GM18520 (cell line): ENCODE measurements at regions not wholly inside any gene's neighbourhood (a gene's known extent, or its start where the extent isn't known, plus 50 kb on each side); places are given as distances from the start of the nearest gene placed in this dataset.

Experiments
- ATAC-seq: cut with Tn5 transposase; IDR thresholded peaks from one replicate; pipeline ENCODE4 v1.9.1; 2021; ENCODE audit not compliant: unreplicated experiment

- ATAC-seq = no peak
These were observed 596.1 kb downstream of the QKI start for GRCh38 chr6:164010441-164011103.

GRCh38 chr6:164008902-164009301, 594.4 kb downstream of the QKI start:
- no peak for ATAC-seq

- no peak for ATAC-seq
These were observed 593.4 kb downstream of the QKI start for GRCh38 chr6:164007881-164008280.

GRCh38 chr6:164006459-164006858, 591.9 kb downstream of the QKI start:
- no peak for ATAC-seq

GRCh38 chr6:164005004-164005711, 590.6 kb downstream of the QKI start:
- no peak for ATAC-seq

GRCh38 chr6:164000276-164000675, 585.8 kb downstream of the QKI start:
- no peak for ATAC-seq

- no peak for ATAC-seq
These were observed 585.1 kb downstream of the QKI start for GRCh38 chr6:163999475-164000125.

- ATAC-seq = no peak
These were observed 584.0 kb downstream of the QKI start for GRCh38 chr6:163998496-163998895.

- no peak for ATAC-seq
These were observed 582.0 kb downstream of the QKI start for GRCh38 chr6:163996491-163996890.

- ATAC-seq = no peak
These were observed 580.0 kb downstream of the QKI start for GRCh38 chr6:163994566-163994965.

- ATAC-seq = no peak
These were observed 578.2 kb downstream of the QKI start for GRCh38 chr6:163992701-163993100.

- no peak for ATAC-seq
These were observed 577.5 kb downstream of the QKI start for GRCh38 chr6:163992056-163992455.

- no peak for ATAC-seq
These were observed 576.8 kb downstream of the QKI start for GRCh38 chr6:163991321-163991720.

GRCh38 chr6:163986313-163986712, 571.8 kb downstream of the QKI start:
- no peak for ATAC-seq

- no peak for ATAC-seq
These were observed 571.2 kb downstream of the QKI start for GRCh38 chr6:163985710-163986109.

- no peak for ATAC-seq
These were observed 570.5 kb downstream of the QKI start for GRCh38 chr6:163985040-163985439.

- no peak for ATAC-seq
These were observed 569.8 kb downstream of the QKI start for GRCh38 chr6:163984124-163984936.

GRCh38 chr6:163983679-163984078, 569.2 kb downstream of the QKI start:
- ATAC-seq = no peak

- no peak for ATAC-seq
These were observed 559.8 kb downstream of the QKI start for GRCh38 chr6:163974322-163974721.

- no peak for ATAC-seq
These were observed 557.6 kb downstream of the QKI start for GRCh38 chr6:163971841-163972838.
